SK-N-MC (cell line): ENCODE measurements at regions not wholly inside any gene's neighbourhood (a gene's known extent, or its start where the extent isn't known, plus 50 kb on each side); places are given as distances from the start of the nearest gene placed in this dataset.

Source experiments
- FOXP2 ChIP-seq: optimal IDR thresholded peaks from 2 replicates; pipeline ENCODE3; 2011; ENCODE audit warnings: mild to moderate bottlenecking, moderate library complexity; ENCODE audit not compliant: insufficient read depth; ENCODE audit errors: extremely low read length, control extremely low read depth
- POLR2AphosphoS5 ChIP-seq: IDR thresholded peaks from 2 replicates; pipeline ENCODE4 v1.6.1; 2012; ENCODE audit warnings: mild to moderate bottlenecking, low read depth, low read length, borderline replicate concordance

- TF ChIP-seq POLR2AphosphoS5 (no peak), FOXP2 (no peak)
Measured at GRCh38 chr11:113563766-113564526, 88.7 kb upstream of the DRD2 start.
